ENCODE measurements at regions not wholly inside any gene's neighbourhood (a gene's known extent, or its start where the extent isn't known, plus 50 kb on each side); places are given as distances from the start of the nearest gene placed in this dataset.
"Not testable (repeated sequence)": the region's sequence is repeated elsewhere in the genome, so short reads cannot be mapped to it uniquely, and the experiment has no call there.

- TF ChIP-seq, protein P1, sequence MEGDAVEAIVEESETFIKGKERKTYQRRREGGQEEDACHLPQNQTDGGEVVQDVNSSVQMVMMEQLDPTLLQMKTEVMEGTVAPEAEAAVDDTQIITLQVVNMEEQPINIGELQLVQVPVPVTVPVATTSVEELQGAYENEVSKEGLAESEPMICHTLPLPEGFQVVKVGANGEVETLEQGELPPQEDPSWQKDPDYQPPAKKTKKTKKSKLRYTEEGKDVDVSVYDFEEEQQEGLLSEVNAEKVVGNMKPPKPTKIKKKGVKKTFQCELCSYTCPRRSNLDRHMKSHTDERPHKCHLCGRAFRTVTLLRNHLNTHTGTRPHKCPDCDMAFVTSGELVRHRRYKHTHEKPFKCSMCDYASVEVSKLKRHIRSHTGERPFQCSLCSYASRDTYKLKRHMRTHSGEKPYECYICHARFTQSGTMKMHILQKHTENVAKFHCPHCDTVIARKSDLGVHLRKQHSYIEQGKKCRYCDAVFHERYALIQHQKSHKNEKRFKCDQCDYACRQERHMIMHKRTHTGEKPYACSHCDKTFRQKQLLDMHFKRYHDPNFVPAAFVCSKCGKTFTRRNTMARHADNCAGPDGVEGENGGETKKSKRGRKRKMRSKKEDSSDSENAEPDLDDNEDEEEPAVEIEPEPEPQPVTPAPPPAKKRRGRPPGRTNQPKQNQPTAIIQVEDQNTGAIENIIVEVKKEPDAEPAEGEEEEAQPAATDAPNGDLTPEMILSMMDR (conservative IDR thresholded peaks at IDR 0.05), result not testable (repeated sequence)
- not testable (repeated sequence) for TF ChIP-seq ZFX (IDR thresholded peaks at IDR 0.05)
Measured at GRCh38 chr18:67752211-67752610, 235.7 kb upstream of the DSEL start.

Measured in C4-2B (cell line).